Parathyroid adenoma (tissue), 2 donors: ENCODE measurements at regions not wholly inside any gene's neighbourhood (a gene's known extent, or its start where the extent isn't known, plus 50 kb on each side); places are given as distances from the start of the nearest gene placed in this dataset.
A peak's percentile ranks its signal among the peaks of the same experiment; 100 is the strongest.

ENCODE experiments used
- H2AFZ ChIP-seq: fragments of 300-600 bp; sonication (generic); one replicate; pipeline ENCODE4 v1.7.0; 2017; ENCODE audit warnings: antibody characterized with exemption, mild to moderate bottlenecking
- H3K27ac ChIP-seq: fragments of 300-600 bp; sonication (generic); one replicate; pipeline ENCODE4 v1.7.0; 2017
- H3K27me3 ChIP-seq: fragments of 300-600 bp; sonication (generic); one replicate; pipeline ENCODE4 v1.7.0; 2017; ENCODE audit warnings: low read length; ENCODE audit not compliant: control insufficient read depth, insufficient read depth
- H3K36me3 ChIP-seq: fragments of 300-600 bp; sonication (generic); one replicate; pipeline ENCODE4 v1.7.0; 2017; ENCODE audit warnings: low read length; ENCODE audit not compliant: control insufficient read depth, insufficient read depth
- H3K4me1 ChIP-seq: fragments of 300-600 bp; sonication (generic); one replicate; pipeline ENCODE4 v1.7.0; 2017; ENCODE audit warnings: control low read depth
- H3K4me2 ChIP-seq: fragments of 300-600 bp; sonication (generic); one replicate; pipeline ENCODE4 v1.7.0; 2017; ENCODE audit warnings: low read length
- H3K4me3 ChIP-seq: fragments of 300-600 bp; sonication (generic); one replicate; pipeline ENCODE4 v1.7.0; 2017; ENCODE audit warnings: low read depth, low read length
- H3K79me2 ChIP-seq: fragments of 300-600 bp; sonication (generic); one replicate; pipeline ENCODE4 v1.7.0; 2017; ENCODE audit warnings: control low read depth
- H3K9ac ChIP-seq: fragments of 300-600 bp; sonication (generic); one replicate; pipeline ENCODE4 v1.7.0; 2017; ENCODE audit warnings: mild to moderate bottlenecking
- H3K9me3 ChIP-seq: fragments of 300-600 bp; sonication (generic); one replicate; pipeline ENCODE4 v1.7.0; 2017; ENCODE audit warnings: low read length; ENCODE audit not compliant: control insufficient read depth
- TF ChIP-seq, protein P1 (sequence below): fragments of 300-600 bp; sonication (generic); IDR thresholded peaks from one replicate; pipeline ENCODE4 v1.7.0; 2017; ENCODE audit warnings: antibody characterized with exemption, mild to moderate bottlenecking
- donor health status: primary hyperparathyroidism.

- no peaks in the 10 kb centered on the region for H3K36me3 ChIP-seq
- H3K9me3 ChIP-seq: no peaks in the 10 kb centered on the region
- no peaks in the 10 kb centered on the region for H3K79me2 ChIP-seq
- peak overlapping the region; percentile 36 for H3K27ac ChIP-seq
- H3K4me3 ChIP-seq: no peak overlapping the region
- H2AFZ ChIP-seq: peak overlapping the region; percentile 58
- TF ChIP-seq, protein P1, sequence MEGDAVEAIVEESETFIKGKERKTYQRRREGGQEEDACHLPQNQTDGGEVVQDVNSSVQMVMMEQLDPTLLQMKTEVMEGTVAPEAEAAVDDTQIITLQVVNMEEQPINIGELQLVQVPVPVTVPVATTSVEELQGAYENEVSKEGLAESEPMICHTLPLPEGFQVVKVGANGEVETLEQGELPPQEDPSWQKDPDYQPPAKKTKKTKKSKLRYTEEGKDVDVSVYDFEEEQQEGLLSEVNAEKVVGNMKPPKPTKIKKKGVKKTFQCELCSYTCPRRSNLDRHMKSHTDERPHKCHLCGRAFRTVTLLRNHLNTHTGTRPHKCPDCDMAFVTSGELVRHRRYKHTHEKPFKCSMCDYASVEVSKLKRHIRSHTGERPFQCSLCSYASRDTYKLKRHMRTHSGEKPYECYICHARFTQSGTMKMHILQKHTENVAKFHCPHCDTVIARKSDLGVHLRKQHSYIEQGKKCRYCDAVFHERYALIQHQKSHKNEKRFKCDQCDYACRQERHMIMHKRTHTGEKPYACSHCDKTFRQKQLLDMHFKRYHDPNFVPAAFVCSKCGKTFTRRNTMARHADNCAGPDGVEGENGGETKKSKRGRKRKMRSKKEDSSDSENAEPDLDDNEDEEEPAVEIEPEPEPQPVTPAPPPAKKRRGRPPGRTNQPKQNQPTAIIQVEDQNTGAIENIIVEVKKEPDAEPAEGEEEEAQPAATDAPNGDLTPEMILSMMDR: no peak
- H3K4me1 ChIP-seq: peaks cover 15% of the 10 kb centered on the region
- peak overlapping the region; percentile 9 for H3K4me2 ChIP-seq
- H3K9ac ChIP-seq: no peak overlapping the region
- H3K27me3 ChIP-seq: no peaks in the 10 kb centered on the region
These were observed 239.4 kb upstream of the TANK start for GRCh38 chr2:160920791-160921303.

- H3K4me2 ChIP-seq: no peak overlapping the region
- no peak overlapping the region for H3K9ac ChIP-seq
- H3K27ac ChIP-seq: peak overlapping the region; percentile 36
- TF ChIP-seq, protein P1: no peak
- no peaks in the 10 kb centered on the region for H3K36me3 ChIP-seq
- H3K79me2 ChIP-seq: no peaks in the 10 kb centered on the region
- H2AFZ ChIP-seq: peak overlapping the region; percentile 58
- H3K4me1 ChIP-seq: peaks cover 15% of the 10 kb centered on the region
- H3K4me3 ChIP-seq: no peak overlapping the region
- H3K9me3 ChIP-seq: no peaks in the 10 kb centered on the region
- H3K27me3 ChIP-seq: no peaks in the 10 kb centered on the region
These were observed 238.8 kb upstream of the TANK start for GRCh38 chr2:160921386-160921964.

DNA sequence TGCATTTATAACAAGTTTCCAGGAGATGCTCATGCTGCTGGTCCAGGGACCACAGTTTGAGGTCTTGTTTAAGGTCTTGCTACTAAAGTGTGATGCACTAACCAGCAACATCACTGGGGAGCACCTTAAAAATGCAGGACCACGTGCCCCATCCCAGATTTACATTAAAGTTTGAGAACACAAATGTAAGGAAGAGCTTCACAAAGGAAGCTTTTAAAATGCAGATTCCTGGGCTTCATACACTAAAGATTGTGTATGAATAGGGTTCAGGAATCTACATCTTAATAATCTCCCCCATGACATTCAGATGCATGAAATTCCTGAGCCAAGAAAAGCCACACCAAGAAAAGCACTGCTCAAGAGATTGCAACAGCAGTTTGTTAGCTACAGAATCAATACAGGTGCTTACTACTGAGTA is 235.3 kb upstream of the TANK start:
- TF ChIP-seq, protein P1: no peak
- no peaks in the 10 kb centered on the region for H3K9me3 ChIP-seq
- H3K27ac ChIP-seq: no peak overlapping the region
- no peak overlapping the region for H3K4me2 ChIP-seq
- no peak overlapping the region for H3K9ac ChIP-seq
- no peak overlapping the region for H2AFZ ChIP-seq
- no peak overlapping the region for H3K4me3 ChIP-seq
- H3K27me3 ChIP-seq: no peaks in the 10 kb centered on the region
- peaks cover 15% of the 10 kb centered on the region for H3K4me1 ChIP-seq
- no peaks in the 10 kb centered on the region for H3K79me2 ChIP-seq
- no peaks in the 10 kb centered on the region for H3K36me3 ChIP-seq

DNA sequence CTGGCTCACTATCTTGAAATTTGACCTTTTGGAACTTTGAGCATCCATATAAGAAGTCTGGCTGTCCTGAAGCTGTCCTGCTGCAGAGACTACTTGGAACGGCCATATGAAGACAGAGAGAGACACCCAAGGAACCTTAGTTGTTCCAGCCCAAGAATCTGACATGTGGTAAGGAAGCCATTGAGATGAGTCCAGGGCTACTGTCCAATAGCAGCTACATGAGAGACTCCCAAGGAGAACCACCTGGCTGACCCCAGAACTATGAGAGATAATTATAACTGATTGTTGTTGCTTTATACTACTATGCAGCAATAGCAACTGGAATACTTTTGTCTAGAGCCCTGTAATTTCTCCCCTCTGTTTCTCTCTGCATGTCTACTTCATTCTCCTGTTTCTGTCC is 234.3 kb upstream of the TANK start:
- Histone ChIP-seq H2AFZ (no peak overlapping the region), H3K79me2 (no peaks in the 10 kb centered on the region), H3K36me3 (no peaks in the 10 kb centered on the region), H3K9me3 (no peaks in the 10 kb centered on the region), H3K4me3 (no peak overlapping the region), H3K27ac (no peak overlapping the region), H3K9ac (no peak overlapping the region), H3K27me3 (no peaks in the 10 kb centered on the region), H3K4me2 (no peak overlapping the region), H3K4me1 (peaks cover 7% of the 10 kb centered on the region)
- TF ChIP-seq, protein P1: no peak

DNA sequence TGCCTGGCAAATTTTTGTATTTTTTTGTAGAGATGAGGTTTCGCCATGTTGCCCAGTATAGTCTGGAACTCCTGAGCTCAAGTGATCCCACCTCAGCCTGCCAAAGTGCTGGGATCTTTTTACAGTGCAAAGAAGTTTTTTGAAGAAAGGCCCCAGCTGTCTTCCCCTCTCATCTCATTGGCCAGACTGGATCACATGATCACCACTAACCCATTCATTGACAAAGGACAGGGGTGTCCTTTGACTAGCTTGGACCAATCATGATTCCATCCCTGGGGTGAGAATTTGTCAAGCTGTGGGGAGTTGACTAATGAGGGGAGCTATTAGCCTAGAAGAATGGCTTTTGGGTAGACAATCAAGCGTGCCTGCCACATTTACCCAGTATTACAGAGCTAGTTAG is 232.9 kb upstream of the TANK start:
- Histone ChIP-seq H3K27me3 (no peaks in the 10 kb centered on the region), H3K9me3 (no peaks in the 10 kb centered on the region), H3K4me2 (no peak overlapping the region), H3K4me1 (no peaks in the 10 kb centered on the region), H2AFZ (no peak overlapping the region), H3K36me3 (no peaks in the 10 kb centered on the region), H3K79me2 (no peaks in the 10 kb centered on the region), H3K4me3 (no peak overlapping the region), H3K27ac (no peak overlapping the region), H3K9ac (no peak overlapping the region)
- TF ChIP-seq, protein P1: no peak
